Activated T-helper 17 cell treated with anti-CD3 and anti-CD28 coated beads, Interleukin-2, amount 50 U/mL, for 72 hours (primary cell): ENCODE measurements at regions not wholly inside any gene's neighbourhood (a gene's known extent, or its start where the extent isn't known, plus 50 kb on each side); places are given as distances from the start of the nearest gene placed in this dataset.

Experiments used
- ATAC-seq: fragments of 150-1000 bp; cut with Tn5 transposase; replicated peaks from 2 replicates; pipeline ENCODE4 v1.10.0; 2021; ENCODE audit warnings: mild to moderate bottlenecking, moderate library complexity
- H3K27ac Mint-ChIP-seq: one replicate; pipeline ENCODE4 v1.8.0; 2022; ENCODE audit warnings: mixed read lengths
- H3K27me3 Mint-ChIP-seq: one replicate; pipeline ENCODE4 v1.8.0; 2022; ENCODE audit warnings: mixed read lengths
- H3K36me3 Mint-ChIP-seq: one replicate; pipeline ENCODE4 v1.8.0; 2022; ENCODE audit warnings: low read depth, mild to moderate bottlenecking, mixed read lengths
- H3K4me1 Mint-ChIP-seq: one replicate; pipeline ENCODE4 v1.8.0; 2022; ENCODE audit warnings: mixed read lengths
- H3K4me3 Mint-ChIP-seq: one replicate; pipeline ENCODE4 v1.8.0; 2022; ENCODE audit warnings: mild to moderate bottlenecking, mixed read lengths
- H3K9me3 Mint-ChIP-seq: one replicate; pipeline ENCODE4 v1.8.0; 2022; ENCODE audit warnings: mixed read lengths

- H3K27ac Mint-ChIP-seq: no peak overlapping the region
- no peaks in the 10 kb centered on the region for H3K4me1 Mint-ChIP-seq
- H3K27me3 Mint-ChIP-seq: no peaks in the 10 kb centered on the region
These were observed 119.8 kb upstream of the TLE3 start for GRCh38 chr15:70217226-70218160.

DNA sequence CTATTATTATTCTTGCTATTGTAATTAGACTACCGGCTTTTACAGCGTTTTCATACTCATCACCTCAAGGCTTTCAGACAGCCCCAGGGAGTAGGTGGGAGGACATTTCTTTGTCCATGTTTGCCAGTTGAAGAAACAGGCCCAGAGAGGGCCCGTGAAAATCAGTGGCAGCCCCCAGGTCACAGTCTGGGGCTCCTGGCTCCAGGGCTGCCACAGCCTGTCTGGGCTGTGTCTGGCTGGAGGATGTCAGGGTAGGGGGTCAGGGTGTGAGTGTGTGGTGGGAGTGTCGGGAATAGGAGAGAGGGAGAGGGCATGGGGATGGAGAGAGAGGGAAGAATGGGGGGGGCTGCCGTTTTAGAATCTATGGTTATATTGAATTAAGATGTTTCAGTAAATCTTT, 118.2 kb upstream of the TLE3 start:
- Mint-ChIP-seq H3K4me1 (no peaks in the 10 kb centered on the region), H3K4me3 (no peak overlapping the region), H3K27me3 (no peaks in the 10 kb centered on the region), H3K27ac (no peak overlapping the region), H3K9me3 (no peaks in the 10 kb centered on the region), H3K36me3 (no peaks in the 10 kb centered on the region)
- no peak for ATAC-seq

More at GRCh38 chr15:70217226-70218160, 119.8 kb upstream of the TLE3 start:
- Mint-ChIP-seq H3K4me3 (no peak overlapping the region), H3K36me3 (no peaks in the 10 kb centered on the region), H3K9me3 (no peaks in the 10 kb centered on the region)
- ATAC-seq: no peak

DNA sequence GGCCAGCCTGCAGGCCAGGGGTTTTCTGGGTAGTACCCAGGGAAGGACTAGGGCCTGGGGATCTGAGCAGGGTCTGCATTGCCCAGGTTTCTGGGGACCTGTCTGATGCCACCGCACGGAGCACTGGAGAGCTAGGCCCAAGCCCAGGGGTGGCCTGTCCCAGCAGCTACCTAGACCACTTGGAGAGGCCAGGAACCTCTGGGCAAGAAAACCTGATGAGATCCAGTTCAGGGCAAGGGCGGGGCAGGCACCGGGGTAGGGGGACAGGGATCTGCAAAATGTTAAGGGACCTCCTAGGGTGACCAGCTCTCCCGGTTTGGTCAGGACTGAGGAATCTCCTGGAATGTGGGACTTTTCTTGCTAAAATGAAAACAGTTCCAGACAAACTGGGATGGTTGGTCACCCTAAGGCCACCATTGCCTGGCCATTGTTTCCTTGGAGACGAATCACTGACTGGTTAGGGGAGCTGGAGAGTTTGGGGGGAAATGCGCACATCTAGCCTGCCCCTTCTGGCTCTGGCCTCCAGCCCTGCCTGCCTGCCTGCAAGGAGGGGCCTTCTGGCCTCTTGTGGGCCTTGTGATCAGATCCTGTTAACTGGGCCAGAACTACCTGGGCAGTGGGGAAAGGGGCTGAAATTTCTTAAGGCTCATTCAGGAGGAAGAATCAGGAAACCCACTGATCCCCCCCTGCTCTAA, 117.4 kb upstream of the TLE3 start:
- no peaks in the 10 kb centered on the region for H3K9me3 Mint-ChIP-seq
- H3K36me3 Mint-ChIP-seq: no peaks in the 10 kb centered on the region
- no peaks in the 10 kb centered on the region for H3K27me3 Mint-ChIP-seq
- H3K4me3 Mint-ChIP-seq: no peak overlapping the region
- H3K27ac Mint-ChIP-seq: no peak overlapping the region
- ATAC-seq: no peak
- H3K4me1 Mint-ChIP-seq: no peaks in the 10 kb centered on the region

- H3K27me3 Mint-ChIP-seq: no peaks in the 10 kb centered on the region
- no peaks in the 10 kb centered on the region for H3K9me3 Mint-ChIP-seq
- no peaks in the 10 kb centered on the region for H3K36me3 Mint-ChIP-seq
- no peak overlapping the region for H3K4me3 Mint-ChIP-seq
- ATAC-seq: no peak
- no peaks in the 10 kb centered on the region for H3K4me1 Mint-ChIP-seq
- no peak overlapping the region for H3K27ac Mint-ChIP-seq
These were observed 116.6 kb upstream of the TLE3 start for GRCh38 chr15:70214276-70214675.

DNA sequence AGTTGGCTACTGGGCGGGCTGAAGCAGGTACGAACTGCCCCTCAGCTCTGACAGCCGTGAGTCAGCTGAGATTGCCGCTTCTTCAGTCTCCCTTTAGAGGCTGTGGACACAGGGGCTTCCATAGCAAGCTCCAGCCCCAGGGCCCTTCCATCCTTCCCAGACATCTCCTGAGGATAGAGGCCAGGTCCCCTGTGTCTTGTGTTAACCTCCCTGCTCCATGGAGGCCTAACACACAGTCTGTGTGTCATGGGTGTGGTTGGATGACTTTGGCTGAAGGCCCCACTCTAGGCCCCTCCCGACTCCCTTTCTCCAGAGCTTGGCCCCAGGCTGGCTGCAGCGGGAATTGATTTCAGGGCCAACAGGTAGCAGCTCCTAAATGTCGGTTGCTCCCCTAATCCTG, 116.1 kb upstream of the TLE3 start:
- H3K4me3 Mint-ChIP-seq: no peak overlapping the region
- ATAC-seq: no peak
- H3K4me1 Mint-ChIP-seq: no peaks in the 10 kb centered on the region
- H3K27ac Mint-ChIP-seq: no peak overlapping the region
- no peaks in the 10 kb centered on the region for H3K36me3 Mint-ChIP-seq
- H3K9me3 Mint-ChIP-seq: no peaks in the 10 kb centered on the region
- H3K27me3 Mint-ChIP-seq: no peaks in the 10 kb centered on the region

DNA sequence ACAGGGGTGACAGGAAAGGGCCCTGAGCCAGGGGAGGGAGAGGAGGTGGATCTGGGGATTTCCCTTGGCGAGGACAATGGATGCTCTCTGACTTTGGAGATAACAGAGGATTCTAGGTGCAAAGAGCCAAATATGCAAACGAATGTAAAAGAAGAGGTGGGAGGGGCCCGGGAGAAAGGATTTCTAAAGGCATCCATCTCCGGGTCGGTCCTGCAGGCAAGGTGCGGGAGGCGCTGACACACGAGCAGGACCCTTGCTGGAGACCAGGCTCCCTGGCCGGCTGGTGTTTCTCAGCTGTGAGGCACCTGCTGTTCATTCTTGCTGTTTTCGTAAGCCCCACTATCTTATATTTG, 115.2 kb upstream of the TLE3 start:
- ATAC-seq: no peak
- no peak overlapping the region for H3K27ac Mint-ChIP-seq
- H3K9me3 Mint-ChIP-seq: no peaks in the 10 kb centered on the region
- H3K4me1 Mint-ChIP-seq: no peaks in the 10 kb centered on the region
- no peaks in the 10 kb centered on the region for H3K36me3 Mint-ChIP-seq
- no peak overlapping the region for H3K4me3 Mint-ChIP-seq
- no peaks in the 10 kb centered on the region for H3K27me3 Mint-ChIP-seq

DNA sequence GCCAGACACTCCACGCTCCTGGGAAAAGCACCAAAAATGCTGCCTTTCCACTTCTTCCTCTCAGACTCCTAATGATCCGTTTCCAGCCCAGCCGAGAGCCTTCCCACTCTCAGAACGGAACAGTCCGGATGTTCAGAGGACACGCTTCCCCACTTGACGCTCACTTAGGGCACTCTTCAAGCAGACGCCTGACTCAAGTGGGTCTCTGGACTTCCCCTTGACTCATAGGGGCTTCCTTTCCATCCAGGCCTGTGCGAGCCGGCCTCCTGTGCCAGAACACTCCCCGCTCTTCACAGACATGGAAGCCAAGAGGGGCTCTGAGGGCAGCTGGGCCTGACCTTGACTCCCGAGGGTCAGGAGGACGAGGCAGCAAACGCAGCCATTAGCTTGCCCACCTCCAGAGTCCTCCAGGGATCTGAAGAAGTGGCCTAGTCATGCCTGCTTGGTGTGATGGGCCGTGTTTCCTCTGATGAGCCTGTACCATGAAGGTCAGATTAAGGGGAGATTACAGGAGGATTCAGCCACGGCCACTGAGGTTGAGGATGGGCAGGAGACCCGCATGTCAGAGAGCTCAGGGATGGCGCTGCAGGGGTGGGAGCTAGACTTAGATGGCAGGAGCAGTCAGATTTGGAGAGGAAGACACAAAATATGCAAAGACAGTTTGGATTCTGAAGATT, 114.7 kb upstream of the TLE3 start:
- Mint-ChIP-seq H3K36me3 (no peaks in the 10 kb centered on the region), H3K4me3 (no peak overlapping the region), H3K27ac (no peak overlapping the region), H3K4me1 (no peaks in the 10 kb centered on the region), H3K9me3 (no peaks in the 10 kb centered on the region), H3K27me3 (no peaks in the 10 kb centered on the region)
- no peak for ATAC-seq

DNA sequence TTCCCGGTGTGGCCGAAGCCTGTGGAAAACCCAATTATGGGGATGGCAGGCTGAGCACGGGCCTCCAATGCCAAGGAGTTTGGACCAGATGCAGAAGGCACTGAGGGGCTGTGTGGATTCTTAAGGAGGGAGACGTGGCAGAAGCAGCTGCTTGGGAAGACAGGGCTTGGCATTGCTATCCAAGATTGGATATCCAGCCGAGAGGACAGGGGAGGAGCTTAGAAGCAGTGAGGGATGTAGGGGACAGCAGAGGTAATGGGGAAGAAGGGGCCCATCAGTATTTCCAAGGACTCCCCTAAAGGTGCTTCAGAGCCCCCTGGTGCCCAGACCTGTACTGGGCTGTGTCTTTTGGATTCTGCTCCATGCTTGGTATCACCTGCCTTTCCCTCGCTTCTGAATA, 112.8 kb upstream of the TLE3 start:
- H3K4me3 Mint-ChIP-seq: no peak overlapping the region
- no peaks in the 10 kb centered on the region for H3K27me3 Mint-ChIP-seq
- no peaks in the 10 kb centered on the region for H3K36me3 Mint-ChIP-seq
- no peak overlapping the region for H3K27ac Mint-ChIP-seq
- no peaks in the 10 kb centered on the region for H3K4me1 Mint-ChIP-seq
- H3K9me3 Mint-ChIP-seq: no peaks in the 10 kb centered on the region
- ATAC-seq: no peak

GRCh38 chr15:70210076-70210475, 112.4 kb upstream of the TLE3 start:
- Mint-ChIP-seq H3K27ac (no peak overlapping the region), H3K4me1 (no peaks in the 10 kb centered on the region), H3K9me3 (no peaks in the 10 kb centered on the region), H3K27me3 (no peaks in the 10 kb centered on the region), H3K36me3 (no peaks in the 10 kb centered on the region), H3K4me3 (no peak overlapping the region)
- ATAC-seq: no peak

DNA sequence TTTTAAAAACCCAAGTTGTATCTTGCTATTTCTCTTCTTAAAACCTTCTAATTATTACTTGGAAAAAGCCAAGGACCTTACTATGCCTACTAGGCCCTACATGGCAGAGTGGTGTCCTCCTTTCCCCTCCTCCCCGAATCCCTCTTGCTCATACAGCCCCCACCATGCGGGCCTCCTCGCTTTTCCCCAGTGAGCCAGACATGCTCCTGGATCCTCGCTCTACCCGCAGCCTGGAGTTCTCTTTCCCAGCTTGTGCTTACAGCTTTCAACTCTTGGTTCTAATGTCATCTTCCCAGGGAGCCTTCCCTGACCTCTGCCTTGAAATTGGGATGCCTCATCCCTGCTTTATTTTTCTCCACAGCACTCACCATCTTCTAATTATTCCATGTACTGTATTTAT, 111.8 kb upstream of the TLE3 start:
- Mint-ChIP-seq H3K9me3 (no peaks in the 10 kb centered on the region), H3K27me3 (no peaks in the 10 kb centered on the region), H3K27ac (no peak overlapping the region), H3K4me3 (no peak overlapping the region), H3K36me3 (no peaks in the 10 kb centered on the region), H3K4me1 (no peaks in the 10 kb centered on the region)
- no peak for ATAC-seq

DNA sequence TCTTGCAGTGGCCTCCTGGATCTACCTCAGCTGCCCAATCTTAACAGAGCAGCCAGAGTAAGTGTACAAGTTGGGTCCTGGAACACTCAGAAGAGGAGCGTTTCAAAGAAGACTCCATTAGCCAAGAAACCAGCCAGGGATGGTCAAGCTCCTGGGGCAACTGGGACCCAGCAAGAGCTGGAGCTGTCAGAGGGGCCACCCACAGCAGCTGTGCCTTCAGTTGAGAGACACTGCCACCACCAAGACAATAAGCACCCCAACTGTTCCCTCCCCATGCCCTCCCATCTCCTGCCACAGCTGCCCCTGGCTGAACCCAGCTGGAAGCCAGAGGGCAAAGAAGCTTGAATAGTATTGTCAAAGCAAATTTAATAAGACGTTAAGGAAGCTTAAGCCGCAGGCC, 110.6 kb upstream of the TLE3 start:
- Mint-ChIP-seq H3K4me1 (no peaks in the 10 kb centered on the region), H3K27me3 (no peaks in the 10 kb centered on the region), H3K9me3 (no peaks in the 10 kb centered on the region), H3K4me3 (no peak overlapping the region), H3K36me3 (no peaks in the 10 kb centered on the region), H3K27ac (no peak overlapping the region)
- no peak for ATAC-seq

GRCh38 chr15:70206668-70207067, 109.0 kb upstream of the TLE3 start:
- Mint-ChIP-seq H3K4me1 (no peaks in the 10 kb centered on the region), H3K9me3 (no peaks in the 10 kb centered on the region), H3K36me3 (no peaks in the 10 kb centered on the region), H3K27ac (no peak overlapping the region), H3K27me3 (no peaks in the 10 kb centered on the region), H3K4me3 (no peak overlapping the region)
- no peak for ATAC-seq

- Mint-ChIP-seq H3K9me3 (no peaks in the 10 kb centered on the region), H3K36me3 (no peaks in the 10 kb centered on the region), H3K4me1 (no peaks in the 10 kb centered on the region), H3K27me3 (no peaks in the 10 kb centered on the region), H3K27ac (no peak overlapping the region), H3K4me3 (no peak overlapping the region)
- no peak for ATAC-seq
These were observed 106.9 kb upstream of the TLE3 start for GRCh38 chr15:70204652-70205051.

DNA sequence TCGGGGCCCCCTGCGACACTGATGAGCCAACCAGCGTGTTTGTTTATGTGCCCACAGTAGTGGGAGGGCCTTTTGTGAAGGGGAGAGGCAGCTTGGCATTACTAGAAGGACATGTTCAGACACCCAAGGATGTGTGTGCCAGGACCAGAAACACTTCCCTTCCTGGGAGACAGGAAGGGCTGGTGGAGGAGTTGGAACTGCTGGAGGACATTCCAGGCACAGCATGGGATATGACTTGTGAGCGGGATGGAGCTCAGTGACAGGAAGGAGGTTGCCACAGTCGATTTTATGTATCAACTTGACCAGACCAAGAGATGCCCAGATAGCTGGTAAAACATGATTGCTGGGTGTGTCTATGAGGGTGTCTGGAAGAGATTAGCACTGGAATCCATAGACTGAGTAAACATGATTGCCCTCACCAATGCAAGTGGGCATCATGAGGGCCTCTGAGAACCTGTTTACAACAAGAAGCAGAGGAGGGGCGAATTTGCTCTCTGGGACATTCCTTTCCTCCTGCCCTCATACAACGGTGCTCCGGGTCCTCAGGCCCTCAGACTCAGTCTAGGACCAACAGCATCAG, 106.4 kb upstream of the TLE3 start:
- Mint-ChIP-seq H3K27ac (no peak overlapping the region), H3K9me3 (no peaks in the 10 kb centered on the region), H3K36me3 (no peaks in the 10 kb centered on the region), H3K4me3 (no peak overlapping the region), H3K27me3 (no peaks in the 10 kb centered on the region), H3K4me1 (no peaks in the 10 kb centered on the region)
- ATAC-seq: no peak
